A549 (cell line): ENCODE measurements at regions not wholly inside any gene's neighbourhood (a gene's known extent, or its start where the extent isn't known, plus 50 kb on each side); places are given as distances from the start of the nearest gene placed in this dataset.

ENCODE experiments used
- ATAC-seq, 2 experiments: fragments of 200-7000 bp in 1 of 2; fragments of >200 bp in 1 of 2; cut with Nextera tagmentation in 1 of 2; cut with Tn5 transposase in 1 of 2; 3 replicates each; pipeline versions ENCODE4 v1.8.0 to v1.9.1; 2018 to 2020; ENCODE audit warnings: mild to moderate bottlenecking in 1 of 2, moderate library complexity in 1 of 2
- CTCF ChIA-PET: fragments of 300-600 bp; sonication (Branson Sonifier 250); formaldehyde crosslinking; extraction: SDS; loops from one replicate; lab custom pipeline; 2021; ENCODE audit warnings: antibody characterized with exemption, inconsistent platforms; lab: Yijun Ruan, JAX
- POLR2A ChIA-PET: fragments of 350-600 bp; formaldehyde crosslinking; extraction: SDS; loops from one replicate; lab custom pipeline; 2021; ENCODE audit warnings: antibody characterized with exemption, inconsistent platforms; lab: Yijun Ruan, JAX
- DNase-seq, 2 experiments: peaks; one replicate each; pipeline versions ENCODE4 v3.0.0 to v3.0.0-alpha.2; 2011 to 2016; ENCODE audit warnings: low read depth in 1 of 2, low spot score in 1 of 2
- FAIRE-seq: peaks from 2 replicates; lab custom pipeline; 2011; peaks lifted over from hg19 to GRCh38; lab: Jason Lieb, UNC
- H3K27ac ChIP-seq, 2 experiments: fragments of >200 bp; sonication (Bioruptor Twin); formaldehyde crosslinking; 3 replicates each; pipeline ENCODE4 v1.5.1; 2016 to 2017
- H3K4me1 ChIP-seq: fragments of >200 bp; sonication (Bioruptor Twin); formaldehyde crosslinking; 3 replicates; pipeline ENCODE4 v1.6.1; 2016
- H3K4me2 ChIP-seq: fragments of >200 bp; sonication (Bioruptor Twin); formaldehyde crosslinking; 3 replicates; pipeline ENCODE4 v1.6.1; 2016
- H3K4me3 ChIP-seq: fragments of >200 bp; sonication (Bioruptor Twin); formaldehyde crosslinking; 3 replicates; pipeline ENCODE4 v1.5.1; 2016
- H3K9me3 ChIP-seq: fragments of >200 bp; sonication (Bioruptor Twin); formaldehyde crosslinking; 3 replicates; pipeline ENCODE4 v1.6.1; 2016
- CBX2 ChIP-seq: fragments of 200-600 bp; sonication (generic); IDR thresholded peaks from 2 replicates; pipeline ENCODE4 v1.6.1; 2016; ENCODE audit warnings: low read depth, mild to moderate bottlenecking, borderline replicate concordance
- CHD2 ChIP-seq: fragments of 150-350 bp; IDR thresholded peaks from 2 replicates; pipeline ENCODE4 v1.6.1; 2014; ENCODE audit warnings: low read length; ENCODE audit not compliant: partially characterized antibody
- CTCF ChIP-seq: fragments of >200 bp; sonication (Bioruptor Twin); formaldehyde crosslinking; IDR thresholded peaks from 3 replicates; pipeline ENCODE4 v1.5.1; 2016
- E2F6 ChIP-seq: IDR thresholded peaks from 2 replicates; pipeline ENCODE4 v1.6.1; 2012; ENCODE audit warnings: low read depth, borderline replicate concordance
- EHMT2 ChIP-seq: fragments of 200-600 bp; sonication (generic); IDR thresholded peaks from 2 replicates; pipeline ENCODE4 v1.6.1; 2016; ENCODE audit warnings: antibody characterized with exemption, low read depth, mild to moderate bottlenecking, moderate library complexity
- FOSL2 ChIP-seq, 2 experiments: fragments of 450-650 bp in 1 of 2; fragments of >200 bp in 1 of 2; sonication (Bioruptor Twin) in 1 of 2; formaldehyde crosslinking; IDR thresholded peaks; 2 replicates each; pipeline versions ENCODE4 v1.5.0 to v1.6.1; 2016 to 2020; ENCODE audit warnings: mild to moderate bottlenecking in 1 of 2, moderate library complexity in 1 of 2
- GATA3 ChIP-seq: IDR thresholded peaks from 2 replicates; pipeline ENCODE4 v1.6.1; 2012; ENCODE audit warnings: borderline replicate concordance
- HES2 ChIP-seq: fragments of >200 bp; sonication (Bioruptor Twin); formaldehyde crosslinking; IDR thresholded peaks from 2 replicates; pipeline ENCODE4 v1.6.1; 2016
- HOXB5 ChIP-seq: fragments of 250-450 bp; sonication (Bioruptor Pico); IDR thresholded peaks from 2 replicates; pipeline ENCODE4 v1.5.0; 2020; ENCODE audit warnings: mild to moderate bottlenecking, moderate library complexity
- KDM5A ChIP-seq: fragments of 200-600 bp; sonication (generic); IDR thresholded peaks from 2 replicates; pipeline ENCODE4 v1.6.1; 2016; ENCODE audit warnings: antibody characterized with exemption, mild to moderate bottlenecking
- MAFK ChIP-seq: fragments of 450-650 bp; IDR thresholded peaks from 2 replicates; pipeline ENCODE4 v1.6.1; 2014; ENCODE audit not compliant: partially characterized antibody
- NFE2L2 ChIP-seq: fragments of 150-350 bp; conservative IDR thresholded peaks from 2 replicates; pipeline ENCODE4 v1.6.1; 2014; ENCODE audit warnings: low read length
- REST ChIP-seq: fragments of 200-600 bp; sonication (generic); IDR thresholded peaks from 2 replicates; pipeline ENCODE4 v1.6.1; 2016; ENCODE audit warnings: antibody characterized with exemption, mild to moderate bottlenecking, moderate library complexity
- RFX5 ChIP-seq: fragments of 450-650 bp; IDR thresholded peaks from 2 replicates; pipeline ENCODE4 v1.7.1; 2014; ENCODE audit warnings: antibody characterized with exemption, mild to moderate bottlenecking, moderate library complexity
- RNF2 ChIP-seq: fragments of 200-600 bp; sonication (generic); IDR thresholded peaks from 2 replicates; pipeline ENCODE4 v1.6.1; 2016; ENCODE audit warnings: low read depth, mild to moderate bottlenecking, antibody characterized with exemption, moderate library complexity, borderline replicate concordance
- TFCP2L1 ChIP-seq: fragments of 250-450 bp; sonication (Bioruptor Pico); IDR thresholded peaks from 2 replicates; pipeline ENCODE4 v1.5.0; 2021; ENCODE audit warnings: mild to moderate bottlenecking
- ZC3H11A ChIP-seq: fragments of 450-650 bp; IDR thresholded peaks from 2 replicates; pipeline ENCODE4 v1.6.1; 2014; ENCODE audit warnings: antibody characterized with exemption, mild to moderate bottlenecking
- ZNF302 ChIP-seq: fragments of 250-450 bp; sonication (Bioruptor Pico); IDR thresholded peaks from 2 replicates; pipeline ENCODE4 v1.9.0; 2021; ENCODE audit warnings: inconsistent platforms, mild to moderate bottlenecking, moderate library complexity
- WGBS: methylation state at CpG from one replicate; pipeline ENCODE4 v1.1.6; 2017; ENCODE audit errors: missing lambda C conversion rate; 5-methylcytosine and 5-hydroxymethylcytosine counted together

- no peak for FAIRE-seq
Measured at GRCh38 chr16:26281381-26282110, 589.8 kb downstream of the HS3ST4 start.

GRCh38 chr16:26295625-26296304 is 604.0 kb downstream of the HS3ST4 start:
- ATAC-seq = no peak
- H3K27ac ChIP-seq = no peak overlapping the region
- FAIRE-seq = no peak
- H3K4me2 ChIP-seq = no peak overlapping the region
- H3K9me3 ChIP-seq = no peaks in the 10 kb centered on the region
- DNase-seq = no peak
- no peak overlapping the region for H3K4me3 ChIP-seq
- TF ChIP-seq EHMT2 = no peak
- no peak for TF ChIP-seq HOXB5 (CRISPR knock-in tag)
- TF ChIP-seq MAFK = no peak
- no peak for TF ChIP-seq CHD2
- TF ChIP-seq ZNF302 (CRISPR knock-in tag) = no peak
- no peak for TF ChIP-seq ZC3H11A
- no peak for TF ChIP-seq REST
- no peak for TF ChIP-seq CTCF
- no peak for TF ChIP-seq CBX2
- TF ChIP-seq FOSL2 (IDR thresholded peaks at IDR 0.05) = no peak
- TF ChIP-seq FOSL2 (CRISPR knock-in tag; IDR thresholded peaks at IDR 0.05) = no peak
- no peak for TF ChIP-seq TFCP2L1
- no peak for TF ChIP-seq GATA3
- no peak for TF ChIP-seq RFX5
- ChIA-PET POLR2A (no interaction called here), CTCF (interaction anchor here (0.6 kb wide), 1 partner anchor 21 kb away, joined by 3 read pairs; no protein-coding TSS in a partner anchor)
- no peaks in the 10 kb centered on the region for H3K4me1 ChIP-seq
- WGBS = 9% methylated on average over 9 of the region's 12 CpGs

More at GRCh38 chr16:26281381-26282110, 589.8 kb downstream of the HS3ST4 start:
- ChIA-PET CTCF (no interaction called here), POLR2A (no interaction called here)
- no peak for ATAC-seq
- H3K27ac ChIP-seq = no peak overlapping the region
- no peaks in the 10 kb centered on the region for H3K4me1 ChIP-seq
- no peak overlapping the region for H3K4me2 ChIP-seq
- TF ChIP-seq RNF2 = no peak
- TF ChIP-seq EHMT2 = no peak
- no peak for TF ChIP-seq NFE2L2
- no peak for TF ChIP-seq KDM5A
- no peak for TF ChIP-seq E2F6
- TF ChIP-seq HES2 = no peak
- no peak for TF ChIP-seq CBX2
- H3K4me3 ChIP-seq = no peak overlapping the region
- no peak for DNase-seq
- no peaks in the 10 kb centered on the region for H3K9me3 ChIP-seq
- WGBS = 11% methylated on average over 8 of the region's 8 CpGs
